SJSA1 (cell line): ENCODE measurements at regions not wholly inside any gene's neighbourhood (a gene's known extent, or its start where the extent isn't known, plus 50 kb on each side); places are given as distances from the start of the nearest gene placed in this dataset.

Experiments used
- DNase-seq, 2 experiments: peaks; one replicate each; pipeline ENCODE4 v3.0.0-alpha.2; 2015 to 2020; ENCODE audit warnings: low spot score in 2 of 2, low read depth in 1 of 2
- H3K27ac ChIP-seq: fragments of 250-450 bp; sonication (Bioruptor Pico); 2 replicates; pipeline ENCODE4 v1.5.1; 2020; ENCODE audit warnings: mild to moderate bottlenecking, moderate library complexity
- H3K27me3 ChIP-seq: fragments of 250-450 bp; sonication (Bioruptor Pico); replicated peaks from 2 replicates; pipeline ENCODE4 v1.5.1; 2020; ENCODE audit warnings: mild to moderate bottlenecking, moderate library complexity
- H3K36me3 ChIP-seq: fragments of 250-450 bp; sonication (Bioruptor Pico); 2 replicates; pipeline ENCODE4 v1.5.1; 2020; ENCODE audit warnings: mild to moderate bottlenecking
- H3K4me1 ChIP-seq: fragments of 250-450 bp; sonication (Bioruptor Pico); replicated peaks from 2 replicates; pipeline ENCODE4 v1.6.1; 2021; ENCODE audit warnings: mild to moderate bottlenecking
- H3K4me3 ChIP-seq: fragments of 250-450 bp; sonication (Bioruptor Pico); 2 replicates; pipeline ENCODE4 v1.5.1; 2020; ENCODE audit warnings: mild to moderate bottlenecking
- H3K9me3 ChIP-seq: fragments of 250-450 bp; sonication (Bioruptor Pico); replicated peaks from 2 replicates; pipeline ENCODE4 v1.5.1; 2020; ENCODE audit warnings: mild to moderate bottlenecking

- no peaks in the 10 kb centered on the region for H3K36me3 ChIP-seq
- DNase-seq: no peak
- H3K27me3 ChIP-seq: no peaks in the 10 kb centered on the region
- peaks cover 8% of the 10 kb centered on the region; the same call in 1 of the 2 replicates for H3K9me3 ChIP-seq
- no peak overlapping the region for H3K4me3 ChIP-seq
- no peak overlapping the region for H3K27ac ChIP-seq
- no peaks in the 10 kb centered on the region for H3K4me1 ChIP-seq
Observed at GRCh38 chr10:128472196-128472595, 346.0 kb upstream of the MKI67 start.

DNA sequence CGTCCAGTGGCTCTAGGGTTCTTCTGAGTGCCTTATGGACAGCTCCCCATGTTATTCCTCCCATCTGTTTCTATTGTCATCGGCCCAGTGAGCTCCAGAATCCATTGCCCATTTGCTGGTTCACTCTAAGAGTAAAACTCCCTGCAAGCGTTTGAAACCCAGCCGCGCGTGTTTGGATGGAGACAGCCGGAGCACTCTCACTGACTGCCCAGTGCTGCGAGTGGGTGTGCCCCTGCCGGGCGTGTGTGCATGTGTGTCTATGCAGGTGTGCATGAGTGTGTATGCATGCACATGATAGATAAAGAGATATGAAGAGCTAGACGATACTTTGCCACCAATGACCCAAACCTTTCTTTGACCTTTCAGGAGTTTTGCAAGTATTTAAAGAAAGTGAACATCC is 347.2 kb upstream of the MKI67 start:
- Histone ChIP-seq H3K27ac (no peak overlapping the region), H3K27me3 (no peaks in the 10 kb centered on the region), H3K4me3 (no peak overlapping the region), H3K36me3 (no peaks in the 10 kb centered on the region), H3K4me1 (no peaks in the 10 kb centered on the region), H3K9me3 (peaks cover 8% of the 10 kb centered on the region; the same call in 1 of the 2 replicates)
- no peak for DNase-seq

DNA sequence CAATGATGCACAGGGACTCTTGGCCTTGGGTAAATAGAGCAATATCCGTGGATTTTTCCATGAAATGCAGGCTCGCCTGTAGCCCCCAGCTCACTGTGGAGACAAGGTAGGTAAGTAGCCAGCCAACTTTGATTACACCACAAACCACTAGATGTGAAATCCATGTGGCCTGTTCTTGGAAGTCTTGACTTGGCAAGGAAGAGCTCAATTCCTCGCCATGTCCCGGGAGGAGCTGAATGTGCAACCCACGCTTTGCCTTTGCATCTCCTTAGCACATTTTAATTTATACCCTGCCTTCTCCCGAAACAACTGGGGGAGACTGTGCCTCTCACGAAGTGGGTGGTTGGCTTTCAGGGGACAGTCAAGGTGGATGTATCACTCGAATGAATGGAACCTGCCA is 347.7 kb upstream of the MKI67 start:
- peaks cover 8% of the 10 kb centered on the region; the same call in 1 of the 2 replicates for H3K9me3 ChIP-seq

DNA sequence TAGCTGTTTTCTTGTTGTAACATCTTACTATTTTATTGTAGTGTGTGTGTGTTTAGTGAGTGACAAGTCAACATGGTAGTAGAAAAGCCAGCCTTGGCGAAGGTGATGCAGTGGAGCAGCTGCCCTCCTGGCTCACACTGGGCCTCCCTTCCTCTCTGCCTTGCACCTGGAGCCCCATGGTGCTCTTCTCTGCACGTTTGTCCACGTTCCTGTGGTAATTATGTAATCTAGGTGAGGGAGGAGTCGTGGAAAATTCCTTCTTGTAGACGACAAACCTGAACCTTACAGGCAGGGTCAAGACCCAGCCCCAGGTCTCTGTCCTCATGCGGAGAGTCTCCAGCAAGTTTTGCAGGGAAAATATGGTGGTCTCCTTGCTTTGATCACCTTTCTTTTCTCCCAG is 348.3 kb upstream of the MKI67 start:
- no peak for DNase-seq
- Histone ChIP-seq H3K4me3 (no peak overlapping the region), H3K27me3 (no peaks in the 10 kb centered on the region), H3K27ac (no peak overlapping the region), H3K9me3 (peaks cover 9% of the 10 kb centered on the region; the same call in 1 of the 2 replicates), H3K36me3 (no peaks in the 10 kb centered on the region), H3K4me1 (no peaks in the 10 kb centered on the region)

More for the DNA sequence above, 347.7 kb upstream of the MKI67 start:
- Histone ChIP-seq H3K36me3 (no peaks in the 10 kb centered on the region), H3K4me1 (no peaks in the 10 kb centered on the region), H3K4me3 (no peak overlapping the region), H3K27ac (no peak overlapping the region), H3K27me3 (no peaks in the 10 kb centered on the region)
- DNase-seq: no peak

DNA sequence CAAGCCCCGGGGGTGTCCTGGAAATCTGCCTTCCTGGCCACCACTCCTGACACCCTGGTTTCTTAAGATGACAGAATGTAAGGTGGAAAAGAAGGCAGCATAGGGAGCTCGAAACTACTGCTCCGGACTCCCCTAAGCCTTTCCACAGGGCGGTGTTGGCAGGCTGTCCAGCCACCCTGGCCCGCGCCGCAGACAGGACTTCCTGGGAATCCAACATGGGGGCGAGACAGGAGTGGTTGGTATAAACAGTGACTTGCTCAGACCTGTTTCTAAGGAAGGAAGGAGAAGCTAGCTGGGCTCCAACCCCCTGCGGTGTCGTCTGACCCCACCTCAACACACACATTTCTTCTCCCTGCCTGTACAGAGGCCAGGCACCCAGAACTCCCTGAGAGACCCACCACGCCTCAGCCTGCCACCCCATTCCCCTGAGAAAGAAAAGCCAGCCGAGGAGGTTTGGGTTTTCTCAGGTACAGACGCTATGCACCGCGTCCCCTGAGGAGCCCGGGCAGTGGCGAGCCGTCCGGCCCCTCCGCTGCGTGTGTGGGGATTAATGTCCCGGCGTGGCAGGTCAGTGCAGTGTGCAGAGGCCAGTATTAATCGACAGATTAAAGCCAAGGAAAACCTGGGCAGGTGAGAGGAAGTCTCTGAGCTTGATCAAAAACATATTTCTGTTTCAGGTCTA is 349.6 kb upstream of the MKI67 start:
- Histone ChIP-seq H3K27me3 (no peaks in the 10 kb centered on the region), H3K4me1 (no peaks in the 10 kb centered on the region), H3K9me3 (peaks cover 11% of the 10 kb centered on the region; the same call in 1 of the 2 replicates), H3K4me3 (no peak overlapping the region), H3K36me3 (no peaks in the 10 kb centered on the region), H3K27ac (no peak overlapping the region)
- no peak for DNase-seq

- Histone ChIP-seq H3K4me1 (no peaks in the 10 kb centered on the region), H3K27ac (no peak overlapping the region), H3K4me3 (no peak overlapping the region), H3K36me3 (no peaks in the 10 kb centered on the region), H3K27me3 (no peaks in the 10 kb centered on the region), H3K9me3 (peaks cover 10% of the 10 kb centered on the region; the same call in 1 of the 2 replicates)
- no peak for DNase-seq
Observed at GRCh38 chr10:128476368-128476725, 350.1 kb upstream of the MKI67 start.

DNA sequence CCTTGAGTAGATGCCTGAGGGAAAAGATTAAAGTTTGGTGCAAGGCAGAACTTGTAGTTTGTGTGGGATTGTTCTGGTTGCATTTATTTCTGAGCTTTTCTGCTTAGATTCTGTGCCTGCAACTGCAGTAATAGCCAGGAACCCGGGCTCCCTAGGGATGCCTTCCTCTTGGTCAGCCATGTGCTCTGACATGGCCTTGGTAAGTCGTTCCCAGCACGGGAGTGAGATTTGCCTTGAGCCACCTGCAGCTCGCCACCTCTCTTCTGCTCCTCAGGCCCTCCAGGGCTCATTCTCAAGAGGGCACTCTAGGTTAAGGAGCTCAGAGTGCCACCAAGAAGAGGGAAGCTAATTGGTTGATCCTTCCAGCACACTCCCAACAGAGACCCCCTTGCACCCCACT is 350.6 kb upstream of the MKI67 start:
- Histone ChIP-seq H3K27me3 (no peaks in the 10 kb centered on the region), H3K27ac (no peak overlapping the region), H3K4me1 (no peaks in the 10 kb centered on the region), H3K4me3 (no peak overlapping the region), H3K36me3 (no peaks in the 10 kb centered on the region), H3K9me3 (peaks cover 6% of the 10 kb centered on the region; the same call in 1 of the 2 replicates)
- DNase-seq: no peak

DNA sequence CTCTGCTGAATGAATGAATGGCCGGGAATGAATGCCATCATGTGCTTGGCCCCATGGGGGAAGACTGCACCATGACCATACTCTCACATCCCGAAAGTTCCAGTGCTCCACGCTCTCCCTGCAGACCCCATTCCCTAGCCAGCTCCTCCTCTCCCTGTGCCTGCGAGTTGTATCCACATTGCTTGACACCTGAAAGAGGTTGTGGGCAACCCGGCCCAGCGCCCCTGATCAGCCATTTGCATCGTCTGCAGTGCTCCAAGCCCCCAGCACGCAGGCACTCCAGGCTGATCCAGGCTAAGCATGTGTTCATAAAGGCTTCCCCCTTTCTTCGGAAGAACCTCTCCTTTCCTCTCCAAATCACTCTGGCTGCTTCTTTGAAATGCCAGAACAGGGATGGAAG is 354.4 kb upstream of the MKI67 start:
- Histone ChIP-seq H3K4me1 (no peaks in the 10 kb centered on the region), H3K27me3 (no peaks in the 10 kb centered on the region), H3K9me3 (peaks cover 3% of the 10 kb centered on the region; the same call in 1 of the 2 replicates), H3K27ac (no peak overlapping the region), H3K36me3 (no peaks in the 10 kb centered on the region), H3K4me3 (no peak overlapping the region)
- no peak for DNase-seq

DNA sequence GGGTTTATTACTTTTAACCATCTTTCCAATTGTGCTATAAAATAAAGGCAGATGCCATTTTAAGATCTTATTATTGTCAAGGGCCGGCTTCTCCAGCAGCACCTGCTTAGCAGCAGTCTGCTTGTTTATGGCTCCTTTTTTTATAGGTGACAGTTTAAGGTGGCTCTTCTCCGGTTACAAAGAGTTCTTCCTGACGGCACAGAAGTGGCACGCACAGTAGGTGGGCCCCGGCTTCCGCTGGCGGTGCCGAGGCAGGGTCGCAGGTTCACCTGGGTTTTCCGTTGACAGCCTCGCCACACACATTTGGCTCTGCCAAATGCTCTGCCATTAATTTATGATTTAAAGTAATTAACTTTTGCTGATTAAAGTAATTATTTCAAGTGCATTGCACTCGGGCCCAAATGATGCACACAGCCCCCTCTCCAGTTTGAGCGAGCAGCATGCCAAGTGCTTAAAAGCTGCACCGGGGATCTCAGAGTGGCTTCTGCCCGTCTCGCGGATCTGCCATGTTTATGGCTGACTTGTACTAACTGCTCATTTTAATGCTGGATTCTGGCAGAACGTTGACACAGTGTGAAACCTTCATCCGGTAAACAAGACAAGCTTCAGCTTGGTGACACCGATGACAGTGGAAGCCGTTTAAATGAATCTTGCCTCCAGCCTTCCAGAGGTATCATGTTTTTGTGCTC is 355.1 kb upstream of the MKI67 start:
- no peak overlapping the region for H3K27ac ChIP-seq
- H3K9me3 ChIP-seq: peaks cover 3% of the 10 kb centered on the region; the same call in 1 of the 2 replicates
- H3K4me3 ChIP-seq: no peak overlapping the region
- DNase-seq: no peak
- H3K4me1 ChIP-seq: no peaks in the 10 kb centered on the region
- no peaks in the 10 kb centered on the region for H3K27me3 ChIP-seq
- H3K36me3 ChIP-seq: no peaks in the 10 kb centered on the region

DNA sequence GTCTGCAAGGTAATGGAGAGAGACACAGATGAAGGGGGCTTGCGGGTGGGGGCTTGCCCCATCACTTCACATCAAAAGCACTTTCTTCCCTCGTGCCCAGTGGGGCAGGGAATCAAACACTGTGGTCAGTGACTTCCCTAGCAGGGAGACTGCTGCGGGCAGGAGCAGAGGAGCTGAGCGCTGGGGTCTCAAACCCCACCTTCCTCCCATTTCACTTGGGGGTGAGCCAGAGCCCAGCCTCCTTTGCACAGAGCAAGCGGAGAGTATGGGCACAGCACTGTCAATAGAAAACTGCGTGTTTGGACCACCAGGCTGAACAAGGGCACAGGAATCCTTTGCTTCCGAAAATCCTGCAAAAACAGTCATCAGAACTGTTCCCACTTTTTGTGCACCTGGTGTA is 355.8 kb upstream of the MKI67 start:
- Histone ChIP-seq H3K4me1 (no peaks in the 10 kb centered on the region), H3K27me3 (no peaks in the 10 kb centered on the region), H3K9me3 (peaks cover 7% of the 10 kb centered on the region), H3K27ac (no peak overlapping the region), H3K36me3 (no peaks in the 10 kb centered on the region), H3K4me3 (no peak overlapping the region)
- DNase-seq: no peak

DNA sequence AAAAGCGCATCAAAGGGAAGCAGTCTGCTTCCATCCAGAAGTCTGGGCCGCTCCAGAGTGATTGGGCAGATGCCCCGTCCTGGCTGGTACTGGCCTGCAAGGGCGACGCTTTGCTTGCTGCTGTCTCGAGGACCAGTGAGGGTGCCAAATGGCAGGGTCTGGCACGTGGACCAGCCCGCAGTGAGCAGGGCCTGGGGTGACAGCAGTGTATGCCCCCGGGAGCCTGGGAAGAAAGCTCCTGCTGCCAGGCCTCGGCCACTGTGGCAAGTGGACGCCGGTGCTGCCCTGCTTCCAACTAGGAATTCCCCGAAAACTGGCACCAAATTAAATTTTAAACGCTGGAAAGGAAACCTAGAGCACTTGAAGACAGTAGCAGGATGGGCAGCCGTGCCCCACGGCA is 357.0 kb upstream of the MKI67 start:
- Histone ChIP-seq H3K27me3 (no peaks in the 10 kb centered on the region), H3K4me1 (no peaks in the 10 kb centered on the region), H3K27ac (no peak overlapping the region), H3K4me3 (no peak overlapping the region), H3K9me3 (peaks cover 13% of the 10 kb centered on the region), H3K36me3 (no peaks in the 10 kb centered on the region)
- DNase-seq: no peak

- Histone ChIP-seq H3K27ac (no peak overlapping the region), H3K27me3 (no peaks in the 10 kb centered on the region), H3K36me3 (no peaks in the 10 kb centered on the region), H3K4me3 (no peak overlapping the region), H3K9me3 (peaks cover 13% of the 10 kb centered on the region), H3K4me1 (no peaks in the 10 kb centered on the region)
- DNase-seq: no peak
Observed at GRCh38 chr10:128484041-128484440, 357.8 kb upstream of the MKI67 start.

GRCh38 chr10:128485701-128486235 is 359.5 kb upstream of the MKI67 start:
- H3K27me3 ChIP-seq: no peaks in the 10 kb centered on the region
- H3K27ac ChIP-seq: no peak overlapping the region
- H3K9me3 ChIP-seq: peaks cover 10% of the 10 kb centered on the region

GRCh38 chr10:128487517-128487916 is 361.3 kb upstream of the MKI67 start:
- peaks cover 10% of the 10 kb centered on the region for H3K9me3 ChIP-seq
- DNase-seq: no peak

More at GRCh38 chr10:128485701-128486235, 359.5 kb upstream of the MKI67 start:
- Histone ChIP-seq H3K4me1 (no peaks in the 10 kb centered on the region), H3K4me3 (no peak overlapping the region), H3K36me3 (no peaks in the 10 kb centered on the region)
- no peak for DNase-seq

More at GRCh38 chr10:128487517-128487916, 361.3 kb upstream of the MKI67 start:
- Histone ChIP-seq H3K36me3 (no peaks in the 10 kb centered on the region), H3K4me3 (no peak overlapping the region), H3K27ac (no peak overlapping the region), H3K27me3 (no peaks in the 10 kb centered on the region), H3K4me1 (no peaks in the 10 kb centered on the region)
